Lung microvascular endothelial cell (primary cell): ENCODE measurements at regions not wholly inside any gene's neighbourhood (a gene's known extent, or its start where the extent isn't known, plus 50 kb on each side); places are given as distances from the start of the nearest gene placed in this dataset.

Experiments used
- DNase-seq, 2 donors: peaks; one replicate each; pipeline versions ENCODE4 v3.0.0 to v3.0.0-alpha.2; 2010; ENCODE audit warnings: low read depth in 2 of 2

GRCh38 chr11:119521551-119521950 lies 98.6 kb upstream of the THY1 start:
- DNase-seq, result no peak

- DNase-seq, result no peak
These were observed 98.0 kb upstream of the THY1 start for GRCh38 chr11:119520966-119521365.

GRCh38 chr11:119520400-119520799 lies 97.4 kb upstream of the THY1 start:
- DNase-seq, result no peak

- no peak for DNase-seq
These were observed 96.8 kb upstream of the THY1 start for GRCh38 chr11:119519796-119520195.

GRCh38 chr11:119518746-119519730 lies 96.1 kb upstream of the THY1 start:
- peak; percentile 42 to 53 for DNase-seq

- DNase-seq, result no peak
These were observed 92.9 kb upstream of the THY1 start for GRCh38 chr11:119515771-119516400.

- DNase-seq, result no peak
These were observed 90.8 kb upstream of the THY1 start for GRCh38 chr11:119513806-119514170.

- DNase-seq, result no peak
These were observed 90.3 kb upstream of the THY1 start for GRCh38 chr11:119513131-119513805.

GRCh38 chr11:119512369-119512768 lies 89.4 kb upstream of the THY1 start:
- no peak for DNase-seq

- DNase-seq, result no peak
These were observed 88.8 kb upstream of the THY1 start for GRCh38 chr11:119511614-119512306.

- DNase-seq, result peak in 1 of 2 donors; percentile 30
These were observed 87.0 kb upstream of the THY1 start for GRCh38 chr11:119509969-119510401.

GRCh38 chr11:119509282-119509841 lies 86.4 kb upstream of the THY1 start:
- no peak for DNase-seq

- DNase-seq, result no peak
These were observed 83.5 kb upstream of the THY1 start for GRCh38 chr11:119506436-119506835.

GRCh38 chr11:119505861-119506260 lies 82.9 kb upstream of the THY1 start:
- no peak for DNase-seq

GRCh38 chr11:119505071-119505470 lies 82.1 kb upstream of the THY1 start:
- DNase-seq, result no peak

- DNase-seq, result no peak
These were observed 81.4 kb upstream of the THY1 start for GRCh38 chr11:119504371-119504770.

- no peak for DNase-seq
These were observed 78.9 kb upstream of the THY1 start for GRCh38 chr11:119501777-119502405.

GRCh38 chr11:119497717-119498116 lies 74.7 kb upstream of the THY1 start:
- no peak for DNase-seq

- no peak for DNase-seq
These were observed 74.0 kb upstream of the THY1 start for GRCh38 chr11:119496997-119497396.

GRCh38 chr11:119496469-119496868 lies 73.5 kb upstream of the THY1 start:
- DNase-seq, result no peak

GRCh38 chr11:119493712-119494111 lies 70.7 kb upstream of the THY1 start:
- peak; percentile 11 to 40 for DNase-seq
